HEK293 (cell line): ENCODE measurements at regions not wholly inside any gene's neighbourhood (a gene's known extent, or its start where the extent isn't known, plus 50 kb on each side); places are given as distances from the start of the nearest gene placed in this dataset.

Experiments
- CTCF ChIA-PET: fragments of 350-600 bp; formaldehyde crosslinking; extraction: SDS; loops from one replicate; lab custom pipeline; 2021; ENCODE audit warnings: antibody characterized with exemption; lab: Yijun Ruan, JAX
- POLR2A ChIA-PET: fragments of 300-600 bp; formaldehyde crosslinking; extraction: SDS; loops from one replicate; lab custom pipeline; 2020; ENCODE audit warnings: antibody characterized with exemption, inconsistent platforms; lab: Yijun Ruan, JAX
- H3K27ac ChIP-seq: fragments of 200-500 bp; sonication (Bioruptor generic); 2 replicates; pipeline ENCODE4 v1.5.1; 2014; ENCODE audit warnings: low read depth, low read length, control low read depth, inconsistent platforms; ENCODE audit errors: extremely low read depth
- H3K36me3 ChIP-seq, 2 experiments: fragments of 200-500 bp in 1 of 2; sonication (Bioruptor generic) in 1 of 2; 1 replicate in 1 of 2; 2 replicates in 1 of 2; pipeline ENCODE4 v1.5.1; 2014 to 2017; ENCODE audit warnings: inconsistent platforms in 2 of 2, low read length in 2 of 2; ENCODE audit not compliant: control insufficient read depth in 2 of 2, insufficient read depth in 1 of 2
- H3K4me1 ChIP-seq: fragments of 200-500 bp; sonication (Bioruptor generic); 2 replicates; pipeline ENCODE4 v1.5.1; 2014; ENCODE audit warnings: mild to moderate bottlenecking, low read length, inconsistent platforms; ENCODE audit not compliant: control insufficient read depth, insufficient read depth
- H3K4me3 ChIP-seq: 2 replicates; pipeline ENCODE4 v1.5.1; 2011; ENCODE audit warnings: low read depth, mild to moderate bottlenecking, control low read depth, low read length, moderate library complexity
- H3K9me3 ChIP-seq: fragments of 200-500 bp; sonication (Bioruptor generic); 2 replicates; pipeline ENCODE4 v1.5.1; 2014; ENCODE audit warnings: low read depth, low read length, inconsistent platforms; ENCODE audit not compliant: control insufficient read depth, insufficient read depth
- ATF2 ChIP-seq: fragments of 450-650 bp; formaldehyde crosslinking; IDR thresholded peaks from 2 replicates; pipeline ENCODE4 v1.5.1; 2016; ENCODE audit warnings: missing biosample characterization, missing genetic modification characterization, low read depth
- KLF17 ChIP-seq: fragments of 450-650 bp; formaldehyde crosslinking; IDR thresholded peaks from 2 replicates; pipeline ENCODE4 v1.5.1; 2016; ENCODE audit warnings: missing biosample characterization, missing genetic modification characterization
- OVOL3 ChIP-seq: fragments of 450-650 bp; formaldehyde crosslinking; IDR thresholded peaks from 2 replicates; pipeline ENCODE4 v1.5.1; 2016; ENCODE audit warnings: missing biosample characterization, missing genetic modification characterization
- PRDM1 ChIP-seq: fragments of 450-650 bp; formaldehyde crosslinking; IDR thresholded peaks from 2 replicates; pipeline ENCODE4; 2016; ENCODE audit warnings: missing biosample characterization, missing genetic modification characterization
- PRDM2 ChIP-seq: fragments of 450-650 bp; formaldehyde crosslinking; IDR thresholded peaks from 2 replicates; pipeline ENCODE4 v1.5.1; 2016; ENCODE audit warnings: missing biosample characterization, missing genetic modification characterization, borderline replicate concordance
- SP2 ChIP-seq: fragments of 450-650 bp; formaldehyde crosslinking; IDR thresholded peaks from 2 replicates; pipeline ENCODE4 v1.5.1; 2016; ENCODE audit warnings: missing biosample characterization, missing genetic modification characterization
- SP3 ChIP-seq: fragments of 450-650 bp; formaldehyde crosslinking; IDR thresholded peaks from 2 replicates; pipeline ENCODE4 v1.5.1; 2016; ENCODE audit warnings: missing biosample characterization, missing genetic modification characterization
- ZBTB10 ChIP-seq: fragments of 450-650 bp; formaldehyde crosslinking; IDR thresholded peaks from 2 replicates; pipeline ENCODE4 v1.5.1; 2016; ENCODE audit warnings: missing biosample characterization, missing genetic modification characterization
- ZBTB44 ChIP-seq: fragments of 450-650 bp; IDR thresholded peaks from 2 replicates; pipeline ENCODE4 v1.5.1; 2018; ENCODE audit warnings: missing biosample characterization, mild to moderate bottlenecking, missing genetic modification characterization
- ZNF366 ChIP-seq: fragments of 450-650 bp; formaldehyde crosslinking; conservative IDR thresholded peaks from 2 replicates; pipeline ENCODE4 v1.5.1; 2016; ENCODE audit warnings: missing biosample characterization, missing genetic modification characterization
- ZNF501 ChIP-seq: fragments of 450-650 bp; formaldehyde crosslinking; IDR thresholded peaks from 2 replicates; pipeline ENCODE4 v1.5.1; 2016; ENCODE audit warnings: missing biosample characterization, missing genetic modification characterization
- ZNF530 ChIP-seq: fragments of 450-650 bp; formaldehyde crosslinking; IDR thresholded peaks from 2 replicates; pipeline ENCODE4 v1.5.1; 2016; ENCODE audit warnings: low read depth, missing biosample characterization, missing genetic modification characterization
- ZNF555 ChIP-seq: fragments of 450-650 bp; formaldehyde crosslinking; conservative IDR thresholded peaks from 2 replicates; pipeline ENCODE4 v1.5.1; 2017; ENCODE audit warnings: missing biosample characterization, mild to moderate bottlenecking, missing genetic modification characterization, inconsistent platforms
- ZNF610 ChIP-seq: fragments of 450-650 bp; formaldehyde crosslinking; IDR thresholded peaks from 2 replicates; pipeline ENCODE4 v1.5.1; 2016; ENCODE audit warnings: missing biosample characterization, missing genetic modification characterization, borderline replicate concordance
- ZNF654 ChIP-seq: fragments of 450-650 bp; formaldehyde crosslinking; IDR thresholded peaks from 2 replicates; pipeline ENCODE4 v1.5.1; 2016; ENCODE audit warnings: low read depth, missing biosample characterization, missing genetic modification characterization

GRCh38 chr10:9688711-9689110 is 1329.0 kb upstream of the CELF2 start:
- TF ChIP-seq ATF2 = no peak
- no peak for TF ChIP-seq ZNF610 (tag by site-specific recombination)
- Histone ChIP-seq H3K36me3 (no peaks in the 10 kb centered on the region), H3K27ac (no peak overlapping the region), H3K4me3 (no peak overlapping the region), H3K9me3 (no peaks in the 10 kb centered on the region), H3K4me1 (no peaks in the 10 kb centered on the region)
- ChIA-PET CTCF (interaction anchor here (0.6 kb wide), 1 partner anchor 214 kb away, joined by 4 read pairs; no protein-coding TSS in a partner anchor), POLR2A (no interaction called here)

- no peaks in the 10 kb centered on the region for H3K36me3 ChIP-seq
- H3K4me1 ChIP-seq = no peaks in the 10 kb centered on the region
- ChIA-PET POLR2A (no interaction called here), CTCF (no interaction called here)
- no peak overlapping the region for H3K27ac ChIP-seq
- no peak for TF ChIP-seq ZNF366 (tag by site-specific recombination)
- no peak for TF ChIP-seq PRDM1 (tag by site-specific recombination)
- no peak for TF ChIP-seq ZNF501 (tag by site-specific recombination)
- TF ChIP-seq ZBTB44 (tag by site-specific recombination) = no peak
- TF ChIP-seq OVOL3 (tag by site-specific recombination) = no peak
- TF ChIP-seq SP3 (tag by site-specific recombination) = no peak
- TF ChIP-seq KLF17 (tag by site-specific recombination) = no peak
- no peak for TF ChIP-seq ZNF654 (tag by site-specific recombination)
- TF ChIP-seq ZBTB10 (tag by site-specific recombination) = no peak
- TF ChIP-seq SP2 = no peak
- no peak for TF ChIP-seq PRDM2
- TF ChIP-seq ZNF530 (tag by site-specific recombination) = no peak
- no peak for TF ChIP-seq ZNF555
- no peak overlapping the region for H3K4me3 ChIP-seq
- H3K9me3 ChIP-seq = no peaks in the 10 kb centered on the region
These were observed 1310.5 kb upstream of the CELF2 start for GRCh38 chr10:9707216-9707615.
